ENCODE measurements at regions not wholly inside any gene's neighbourhood (a gene's known extent, or its start where the extent isn't known, plus 50 kb on each side); places are given as distances from the start of the nearest gene placed in this dataset.

GRCh38 chr4:45530498-45530897 lies 593.4 kb downstream of the GABRG1 start:
- peaks cover 0 to 50% of the 10 kb centered on the region in 2 donors for H3K9me3 ChIP-seq
- intact Hi-C loops (cut with DNase I): no loop called here
- no peak for ATAC-seq

DNA sequence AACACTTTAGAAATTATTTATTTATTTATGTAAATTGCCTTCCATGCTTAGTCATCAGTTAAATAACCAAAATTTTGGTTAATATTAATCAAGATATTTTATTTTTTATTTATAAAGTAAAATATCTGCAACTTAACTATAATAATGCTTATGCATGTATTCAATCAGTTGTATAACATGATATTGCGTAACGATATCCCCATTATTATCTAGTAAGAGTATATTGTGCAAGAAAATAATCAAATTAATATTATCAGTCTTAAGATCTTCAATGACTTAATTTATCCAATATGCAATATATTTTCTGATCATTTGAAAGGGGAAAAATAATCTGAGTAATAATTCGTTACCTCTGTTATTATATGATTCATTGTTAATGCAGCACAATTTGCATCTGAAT lies 596.7 kb downstream of the GABRG1 start:
- intact Hi-C loops (cut with DNase I): no loop called here
- no peaks in the 10 kb centered on the region for H3K36me3 ChIP-seq
- H3K4me3 ChIP-seq: no peak overlapping the region
- no peaks in the 10 kb centered on the region for H3K4me1 ChIP-seq
- TF ChIP-seq CTCF (IDR thresholded peaks at IDR 0.05): no peak
- no peak for DNase-seq
- H3K27ac ChIP-seq: no peak overlapping the region
- no peak for ATAC-seq
- H3K27me3 ChIP-seq: no peaks in the 10 kb centered on the region
- H3K9me3 ChIP-seq: peaks cover 0 to 31% of the 10 kb centered on the region in 2 donors

More at GRCh38 chr4:45530498-45530897, 593.4 kb downstream of the GABRG1 start:
- Histone ChIP-seq H3K36me3 (no peaks in the 10 kb centered on the region), H3K27me3 (no peaks in the 10 kb centered on the region), H3K4me3 (no peak overlapping the region), H3K4me1 (no peaks in the 10 kb centered on the region), H3K27ac (no peak overlapping the region)
- no peak for DNase-seq
- TF ChIP-seq CTCF (IDR thresholded peaks at IDR 0.05): no peak

GRCh38 chr4:45518832-45519231 lies 605.0 kb downstream of the GABRG1 start:
- no peak for TF ChIP-seq CTCF (IDR thresholded peaks at IDR 0.05)
- ATAC-seq: no peak
- no peaks in the 10 kb centered on the region for H3K36me3 ChIP-seq

DNA sequence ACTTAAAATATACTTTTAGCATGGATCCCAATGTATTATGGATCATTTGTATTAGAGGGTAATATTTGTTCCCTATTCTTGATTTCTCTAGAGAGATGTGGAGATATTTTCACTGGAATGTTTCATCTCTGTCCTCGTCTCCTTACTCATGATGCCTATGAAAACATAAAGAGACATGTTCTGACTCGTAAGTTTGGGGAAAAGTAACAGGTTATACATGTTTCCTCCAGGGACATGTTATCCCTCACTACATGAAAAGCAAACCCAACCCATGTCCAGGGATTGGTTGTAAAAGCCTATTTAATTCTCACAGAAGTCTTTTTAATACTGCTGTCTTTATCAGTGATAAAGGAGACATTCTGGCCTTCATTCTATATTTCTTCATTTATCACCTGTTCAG lies 621.4 kb downstream of the GABRG1 start:
- H3K27me3 ChIP-seq: no peaks in the 10 kb centered on the region
- no peaks in the 10 kb centered on the region for H3K9me3 ChIP-seq
- no peak overlapping the region for H3K4me3 ChIP-seq
- DNase-seq: no peak
- intact Hi-C loops (cut with DNase I): no loop called here
- no peak for TF ChIP-seq CTCF (IDR thresholded peaks at IDR 0.05)
- ATAC-seq: no peak
- H3K4me1 ChIP-seq: no peaks in the 10 kb centered on the region
- no peak overlapping the region for H3K27ac ChIP-seq
- H3K36me3 ChIP-seq: no peaks in the 10 kb centered on the region

More at GRCh38 chr4:45518832-45519231, 605.0 kb downstream of the GABRG1 start:
- peaks cover 0 to 7% of the 10 kb centered on the region in 2 donors for H3K9me3 ChIP-seq
- no peak for DNase-seq
- H3K27me3 ChIP-seq: no peaks in the 10 kb centered on the region
- intact Hi-C loops (cut with DNase I): no loop called here
- H3K4me3 ChIP-seq: no peak overlapping the region
- H3K4me1 ChIP-seq: no peaks in the 10 kb centered on the region
- no peak overlapping the region for H3K27ac ChIP-seq

- DNase-seq (peak in 1 of 4 donors; percentile 9), ATAC-seq (no peak)
- Histone ChIP-seq H3K27me3 (no peaks in the 10 kb centered on the region), H3K4me3 (no peak overlapping the region), H3K27ac (no peak overlapping the region), H3K36me3 (no peaks in the 10 kb centered on the region), H3K9me3 (no peaks in the 10 kb centered on the region), H3K4me1 (no peaks in the 10 kb centered on the region)
- TF ChIP-seq CTCF (IDR thresholded peaks at IDR 0.05): no peak
- intact Hi-C loops (cut with DNase I): no loop called here
These were observed 639.1 kb downstream of the GABRG1 start for GRCh38 chr4:45484740-45485139.

Data from left lung (tissue), 4 donors.